ENCODE measurements at regions not wholly inside any gene's neighbourhood (a gene's known extent, or its start where the extent isn't known, plus 50 kb on each side); places are given as distances from the start of the nearest gene placed in this dataset.

GRCh38 chr18:27713037-27713737 is 463.7 kb downstream of the CDH2 start:
- no TSS peak for BruUV-seq (replicated peaks)
- H3K36me3 Mint-ChIP-seq (ENCODE audit: insufficient read depth, unreplicated experiment) = no peaks in the 10 kb centered on the region
- H3K27me3 Mint-ChIP-seq (ENCODE audit: unreplicated experiment) = no peaks in the 10 kb centered on the region
- peaks cover 2% of the 10 kb centered on the region for H3K9me3 Mint-ChIP-seq (ENCODE audit: low read depth, unreplicated experiment)
- DNase-seq = no peak
- intact Hi-C loops (cut with micrococcal nuclease; ENCODE audit: unreplicated experiment) = no loop called here
- no peak overlapping the region for H3K4me3 Mint-ChIP-seq (ENCODE audit: low read depth, unreplicated experiment)
- no peak for TF ChIP-seq CTCF (IDR thresholded peaks at IDR 0.05; ENCODE audit: unreplicated experiment)
- CTCF ChIA-PET = no interaction called here
- no peaks in the 10 kb centered on the region for H3K4me1 Mint-ChIP-seq (ENCODE audit: low read depth, unreplicated experiment)
- H3K27ac Mint-ChIP-seq (ENCODE audit: unreplicated experiment) = no peak overlapping the region

- Mint-ChIP-seq H3K4me1 (ENCODE audit: low read depth, unreplicated experiment) (no peaks in the 10 kb centered on the region), H3K27me3 (ENCODE audit: unreplicated experiment) (no peaks in the 10 kb centered on the region), H3K4me3 (ENCODE audit: low read depth, unreplicated experiment) (no peak overlapping the region), H3K36me3 (ENCODE audit: insufficient read depth, unreplicated experiment) (no peaks in the 10 kb centered on the region), H3K9me3 (ENCODE audit: low read depth, unreplicated experiment) (peaks cover 2% of the 10 kb centered on the region), H3K27ac (ENCODE audit: unreplicated experiment) (no peak overlapping the region)
- BruUV-seq (replicated peaks) = no TSS peak
- no peak for TF ChIP-seq CTCF (IDR thresholded peaks at IDR 0.05; ENCODE audit: unreplicated experiment)
- CTCF ChIA-PET = no interaction called here
- DNase-seq = no peak
- intact Hi-C loops (cut with micrococcal nuclease; ENCODE audit: unreplicated experiment) = no loop called here
These were observed 464.9 kb downstream of the CDH2 start for GRCh38 chr18:27712066-27712465.

- intact Hi-C loops (cut with micrococcal nuclease; ENCODE audit: unreplicated experiment) = no loop called here
- CTCF ChIA-PET = no interaction called here
- no peaks in the 10 kb centered on the region for H3K36me3 Mint-ChIP-seq (ENCODE audit: insufficient read depth, unreplicated experiment)
- no peak for DNase-seq
- H3K4me1 Mint-ChIP-seq (ENCODE audit: low read depth, unreplicated experiment) = no peaks in the 10 kb centered on the region
- no peak overlapping the region for H3K27ac Mint-ChIP-seq (ENCODE audit: unreplicated experiment)
- peaks cover 2% of the 10 kb centered on the region for H3K9me3 Mint-ChIP-seq (ENCODE audit: low read depth, unreplicated experiment)
- TF ChIP-seq CTCF (IDR thresholded peaks at IDR 0.05; ENCODE audit: unreplicated experiment) = no peak
- no TSS peak for BruUV-seq (replicated peaks)
- no peak overlapping the region for H3K4me3 Mint-ChIP-seq (ENCODE audit: low read depth, unreplicated experiment)
- H3K27me3 Mint-ChIP-seq (ENCODE audit: unreplicated experiment) = no peaks in the 10 kb centered on the region
These were observed 465.5 kb downstream of the CDH2 start for GRCh38 chr18:27711382-27711781.

GRCh38 chr18:27709344-27709743 is 467.6 kb downstream of the CDH2 start:
- Mint-ChIP-seq H3K4me3 (ENCODE audit: low read depth, unreplicated experiment) (no peak overlapping the region), H3K9me3 (ENCODE audit: low read depth, unreplicated experiment) (peaks cover 2% of the 10 kb centered on the region), H3K4me1 (ENCODE audit: low read depth, unreplicated experiment) (no peaks in the 10 kb centered on the region), H3K36me3 (ENCODE audit: insufficient read depth, unreplicated experiment) (no peaks in the 10 kb centered on the region), H3K27me3 (ENCODE audit: unreplicated experiment) (no peaks in the 10 kb centered on the region), H3K27ac (ENCODE audit: unreplicated experiment) (no peak overlapping the region)
- intact Hi-C loops (cut with micrococcal nuclease; ENCODE audit: unreplicated experiment) = no loop called here
- CTCF ChIA-PET = no interaction called here
- TF ChIP-seq CTCF (IDR thresholded peaks at IDR 0.05; ENCODE audit: unreplicated experiment) = no peak
- no TSS peak for BruUV-seq (replicated peaks)
- no peak for DNase-seq

All from Calu3 (cell line).